Renal pelvis (tissue), 1 donor: ENCODE measurements at regions not wholly inside any gene's neighbourhood (a gene's known extent, or its start where the extent isn't known, plus 50 kb on each side); places are given as distances from the start of the nearest gene placed in this dataset.

Source experiments
- DNase-seq: peaks from one replicate; pipeline ENCODE4 v3.0.0-alpha.2; 2013

DNA sequence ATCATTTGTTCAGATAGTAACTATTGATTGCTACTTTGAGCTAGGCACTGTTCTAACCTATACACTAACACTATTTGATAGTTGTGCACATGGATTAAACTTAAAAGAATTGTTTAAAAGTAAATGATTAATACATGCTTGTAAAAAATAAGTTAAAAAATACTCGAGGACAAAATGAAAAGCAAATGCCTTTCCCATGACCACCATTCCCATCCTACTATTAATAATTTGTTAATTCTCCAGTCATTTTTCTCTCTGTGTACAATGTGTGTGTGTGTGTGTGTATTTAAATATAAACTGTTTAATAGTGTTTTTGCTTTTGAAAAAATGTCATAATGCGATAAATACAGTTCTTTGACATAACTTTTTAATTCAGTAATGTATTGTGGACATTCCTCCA is 78.7 kb upstream of the KCNMB2 start:
- DNase-seq, result no peak

DNA sequence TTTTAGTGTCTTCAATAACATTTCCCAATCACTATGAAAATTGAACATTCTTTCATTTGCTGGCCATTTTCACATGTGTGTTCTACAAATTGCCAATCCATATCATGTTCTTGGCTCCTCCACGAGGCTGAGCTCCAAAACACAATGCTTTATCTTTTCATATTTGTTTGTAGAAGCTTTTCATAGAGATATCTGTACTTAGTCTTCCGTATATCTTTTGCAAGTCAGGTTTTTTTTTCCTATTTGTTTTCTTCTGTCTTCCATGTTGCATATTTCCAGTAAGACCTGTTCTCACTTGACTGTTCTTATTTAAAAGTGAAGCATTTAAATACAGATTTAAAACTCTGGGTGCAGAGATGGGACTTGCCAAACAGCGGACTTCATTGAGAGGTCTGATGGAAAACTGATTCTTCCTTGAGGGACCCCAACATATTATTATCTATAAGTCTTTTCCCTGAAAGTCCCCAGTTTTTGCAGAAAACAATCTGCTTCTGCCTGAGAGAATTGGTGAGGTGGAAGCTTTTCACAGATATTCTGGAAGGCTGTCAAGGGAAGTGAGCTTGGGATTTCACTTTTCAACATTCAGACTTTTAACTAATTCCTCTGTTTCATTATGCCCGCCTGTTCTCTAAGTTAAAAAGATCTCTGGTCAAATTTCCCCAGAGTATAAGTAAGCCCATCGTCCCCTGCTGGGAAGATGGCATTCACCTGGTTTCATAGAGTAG is 77.8 kb upstream of the KCNMB2 start:
- no peak for DNase-seq

DNA sequence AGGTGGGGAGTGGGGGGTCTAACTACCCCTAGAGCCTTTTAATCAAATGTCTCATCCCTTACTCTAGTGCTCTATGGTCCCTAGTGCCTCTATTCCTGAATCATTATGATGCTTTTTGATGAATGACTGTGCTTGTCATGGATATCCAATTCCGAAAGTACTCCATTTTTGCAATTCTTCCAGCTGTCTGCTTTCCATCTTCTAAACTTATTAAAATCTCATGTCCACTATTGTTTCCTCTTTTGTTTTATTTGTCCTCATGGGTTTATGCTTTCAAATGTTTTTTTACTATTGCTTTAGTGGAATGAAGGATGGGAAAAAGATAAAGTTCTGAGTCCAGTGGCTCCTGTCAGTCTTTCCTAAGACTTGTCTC is 77.2 kb upstream of the KCNMB2 start:
- DNase-seq, result no peak

DNA sequence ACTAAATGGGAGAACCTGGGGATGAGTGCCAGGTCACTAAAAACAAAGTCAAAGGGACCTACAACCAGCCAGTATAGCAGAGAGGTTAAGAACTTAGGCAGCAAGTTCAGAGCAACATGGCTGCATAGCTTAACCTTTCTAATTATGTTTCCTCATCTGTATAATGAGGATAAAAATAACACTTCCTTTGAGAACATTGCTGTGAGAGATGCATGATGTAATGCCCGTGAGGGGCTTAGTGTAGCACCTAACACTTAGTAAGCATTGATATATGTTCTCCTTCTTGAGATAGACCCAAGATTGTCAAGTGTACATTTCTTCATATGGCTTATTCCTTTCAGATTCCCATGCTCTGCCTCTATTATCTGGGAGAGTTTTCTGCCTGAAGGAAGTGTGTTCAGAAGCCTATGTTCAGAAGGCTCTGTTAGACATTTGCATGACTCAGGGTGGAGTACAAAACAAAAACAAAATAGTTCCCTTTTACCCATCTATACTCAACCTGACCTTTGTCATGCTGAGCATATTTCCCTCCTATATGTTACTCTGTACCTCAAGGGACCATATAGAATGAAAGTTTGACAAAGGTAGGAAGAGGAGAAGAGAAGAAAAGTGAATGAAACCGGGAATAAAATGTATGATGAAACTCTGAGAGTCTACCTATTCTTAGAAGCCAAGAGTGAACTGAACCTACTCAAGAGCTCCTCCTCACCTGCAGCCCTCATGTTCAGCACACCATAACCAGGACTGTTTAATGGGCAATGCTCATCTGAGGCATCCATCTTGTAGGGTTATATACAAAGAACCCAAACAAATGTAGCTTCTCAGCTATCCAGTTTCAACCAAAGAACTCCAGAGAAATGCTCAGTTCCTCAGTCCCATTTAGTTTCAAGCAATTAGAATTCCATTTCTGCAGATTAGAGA is 70.7 kb upstream of the KCNMB2 start:
- no peak for DNase-seq

DNA sequence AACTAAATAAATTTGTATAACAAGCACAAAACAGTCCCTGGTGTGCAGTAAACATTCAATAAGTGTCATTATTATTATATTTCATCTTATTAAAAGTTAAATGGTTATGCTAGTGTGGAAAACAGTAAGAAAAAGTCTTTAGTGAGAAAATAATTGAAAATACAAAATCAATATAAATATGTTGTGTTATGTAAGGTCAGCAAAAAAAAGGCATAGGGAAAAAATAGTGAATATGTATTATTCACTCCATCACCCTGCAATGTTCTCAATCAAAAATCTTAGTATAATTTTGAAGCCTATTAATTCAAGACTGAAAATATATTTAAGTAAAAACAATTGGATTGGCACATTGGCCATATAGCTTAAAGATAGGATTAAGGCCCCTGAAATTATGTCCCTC is 63.3 kb upstream of the KCNMB2 start:
- DNase-seq, result no peak

DNA sequence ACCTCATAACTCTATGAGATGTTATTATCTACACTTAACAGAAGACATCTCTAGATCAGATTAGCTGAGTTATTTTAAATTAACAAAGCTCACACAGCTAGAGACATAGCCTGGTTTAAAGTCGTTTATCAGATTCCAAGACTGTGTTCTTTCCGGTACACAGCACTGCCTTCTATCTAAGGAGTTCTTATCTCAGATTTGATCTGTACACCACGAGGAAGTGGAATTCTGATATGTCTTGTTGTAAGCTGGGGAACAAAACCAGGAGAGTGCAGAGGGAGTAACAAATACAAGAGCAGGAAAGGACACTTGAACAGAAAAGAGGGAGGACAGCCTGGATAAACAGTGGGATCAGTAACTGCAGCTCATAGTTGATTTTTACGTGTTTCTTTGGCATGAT is 61.7 kb upstream of the KCNMB2 start:
- DNase-seq, result no peak

DNA sequence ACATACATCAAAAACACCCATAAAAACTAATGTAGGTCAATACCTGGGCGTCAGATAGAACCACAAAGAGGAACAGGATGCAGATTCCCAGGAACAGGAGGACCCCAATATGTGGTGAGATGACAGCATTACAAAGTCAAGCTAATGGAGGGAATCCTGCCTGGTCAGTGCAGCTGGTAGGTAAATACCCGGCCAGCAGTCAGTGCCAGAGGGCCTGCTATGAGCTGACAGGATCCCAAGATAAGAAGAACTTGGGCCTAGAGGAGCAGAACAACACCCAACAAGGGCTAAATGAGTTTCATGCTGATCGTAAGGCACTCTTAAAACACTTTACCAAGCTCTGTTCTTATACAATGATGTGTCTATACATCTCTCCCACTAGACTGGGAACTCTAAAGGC is 61.2 kb upstream of the KCNMB2 start:
- no peak for DNase-seq

DNA sequence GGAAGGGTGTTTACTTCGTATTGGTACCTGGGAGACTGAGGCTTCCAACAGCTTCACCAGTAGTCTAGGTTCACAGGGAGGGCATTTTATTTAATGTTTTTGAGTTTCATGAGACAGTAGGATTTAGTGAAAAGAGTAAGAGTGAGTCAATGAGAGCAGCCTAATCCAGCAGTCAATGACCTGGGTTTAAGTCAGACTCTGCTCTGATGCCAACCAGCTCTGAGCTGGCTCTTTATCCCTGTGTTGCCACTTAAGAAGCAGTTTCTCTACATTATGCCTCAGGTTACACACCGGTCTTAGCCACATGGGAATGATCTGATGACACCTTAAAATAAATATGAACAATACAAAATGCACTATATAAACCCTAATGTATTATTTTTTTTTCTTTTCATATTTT is 59.4 kb upstream of the KCNMB2 start:
- no peak for DNase-seq

DNA sequence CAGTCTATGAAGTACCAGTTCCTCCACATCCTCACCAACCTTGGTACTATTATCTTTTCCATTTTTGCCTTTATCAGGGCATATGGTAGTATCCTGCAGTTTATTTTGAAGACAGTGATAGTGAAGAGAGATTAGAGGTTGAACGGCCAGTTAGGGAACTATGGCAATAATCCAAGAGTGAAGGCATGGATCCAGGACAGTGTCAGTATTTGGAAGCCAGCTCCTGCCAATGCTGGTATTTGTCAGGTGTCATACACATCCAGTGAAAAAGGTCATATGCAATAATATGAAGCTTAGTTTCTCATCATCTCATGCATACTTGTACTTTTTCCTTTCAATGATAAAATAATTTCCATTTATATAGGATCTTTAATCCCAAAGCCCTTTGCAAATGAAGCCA is 56.8 kb upstream of the KCNMB2 start:
- DNase-seq, result no peak

DNA sequence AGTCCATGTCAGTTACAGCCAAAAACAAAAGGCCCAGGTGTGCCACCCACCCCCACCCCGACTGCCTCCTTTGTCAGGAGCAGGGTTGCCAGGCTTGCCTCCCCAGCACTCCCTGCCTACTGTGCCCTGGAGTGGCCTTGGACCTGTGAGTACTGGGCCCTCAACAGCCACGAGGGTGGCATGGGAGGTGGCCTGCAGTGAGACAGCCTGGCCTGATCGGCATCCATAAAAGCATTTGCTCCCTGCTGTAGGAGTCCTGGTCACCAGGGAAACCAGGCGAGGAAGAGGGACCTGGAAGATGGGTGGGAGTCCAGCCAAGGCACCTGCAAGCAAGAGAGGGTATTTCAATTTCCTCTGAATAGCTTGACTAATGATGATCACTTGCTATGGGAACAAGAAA is 56.4 kb upstream of the KCNMB2 start:
- no peak for DNase-seq

DNA sequence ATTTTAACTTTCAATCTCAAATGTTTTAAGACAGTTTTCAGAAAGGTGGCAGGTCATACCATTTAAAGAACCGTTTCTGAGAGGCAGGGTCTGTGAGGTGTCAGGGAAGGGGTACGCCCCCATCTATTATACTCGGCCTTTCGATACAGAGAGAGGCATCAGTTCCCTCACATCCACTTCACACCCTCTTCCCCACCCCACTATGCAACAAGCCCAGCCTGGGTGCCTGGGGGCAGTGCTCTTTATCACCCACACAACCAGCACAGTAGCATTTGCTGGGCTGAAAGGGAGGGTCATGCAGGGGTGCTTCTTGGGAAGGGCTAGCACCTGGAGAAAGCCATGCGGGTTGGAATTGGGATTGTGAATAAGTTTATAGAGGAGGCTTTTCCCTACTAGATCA is 56.0 kb upstream of the KCNMB2 start:
- no peak for DNase-seq

DNA sequence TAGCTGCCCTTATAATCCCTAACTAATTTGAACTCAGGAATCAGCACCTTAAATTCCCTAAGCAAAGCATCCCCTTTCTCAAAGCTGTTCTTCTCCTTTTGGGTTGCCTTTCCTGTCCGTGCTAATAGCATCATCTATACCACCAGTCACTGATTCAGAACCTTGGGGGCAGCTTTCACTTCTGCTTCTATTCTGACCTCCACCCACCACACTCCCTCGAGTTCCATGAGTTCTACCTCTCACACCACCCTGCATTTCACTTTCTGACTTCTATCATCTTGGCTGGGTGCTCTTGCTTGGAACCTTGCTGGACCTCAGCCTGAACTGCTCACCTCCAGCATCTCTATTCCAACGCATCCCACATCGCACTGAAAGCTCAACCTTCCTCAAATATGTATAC is 55.4 kb upstream of the KCNMB2 start:
- DNase-seq, result no peak

DNA sequence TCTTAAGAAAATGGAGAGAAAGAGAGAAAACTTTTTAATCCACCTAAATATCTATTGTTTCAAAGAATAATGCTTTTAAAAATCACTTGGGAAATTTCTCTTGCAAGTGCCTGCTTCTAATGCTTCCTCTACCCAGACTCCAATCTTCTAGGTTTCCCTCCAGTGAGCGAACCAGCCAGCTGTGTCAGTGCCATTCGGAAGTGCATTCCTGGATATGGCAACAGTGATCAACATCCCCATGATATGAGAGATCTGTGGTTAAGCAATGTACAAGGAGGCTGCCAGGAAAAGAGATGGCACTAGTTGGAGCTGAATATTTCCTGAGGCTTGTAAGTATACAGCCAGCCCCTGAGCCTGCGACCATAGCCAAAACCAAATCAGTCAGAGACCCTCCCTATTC is 53.3 kb upstream of the KCNMB2 start:
- peak; percentile 48 for DNase-seq

DNA sequence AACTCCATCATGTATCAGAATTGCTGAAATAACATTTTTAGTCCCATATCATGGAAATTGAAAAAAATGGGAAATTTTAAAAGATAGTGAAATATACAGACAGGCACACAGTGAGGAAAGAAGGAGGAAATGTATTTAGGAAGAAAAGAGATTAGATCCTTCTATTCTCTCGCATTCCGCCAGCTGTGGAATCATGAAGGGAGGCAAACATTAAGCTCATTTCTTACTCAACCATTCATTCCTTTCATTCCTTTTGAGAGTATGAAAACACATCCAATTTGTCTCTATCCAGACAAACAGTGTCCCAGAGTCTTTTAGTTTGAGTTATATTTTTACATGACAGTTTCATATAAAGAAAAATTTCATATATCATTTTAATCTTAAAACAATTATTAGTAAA is 52.5 kb upstream of the KCNMB2 start:
- no peak for DNase-seq

DNA sequence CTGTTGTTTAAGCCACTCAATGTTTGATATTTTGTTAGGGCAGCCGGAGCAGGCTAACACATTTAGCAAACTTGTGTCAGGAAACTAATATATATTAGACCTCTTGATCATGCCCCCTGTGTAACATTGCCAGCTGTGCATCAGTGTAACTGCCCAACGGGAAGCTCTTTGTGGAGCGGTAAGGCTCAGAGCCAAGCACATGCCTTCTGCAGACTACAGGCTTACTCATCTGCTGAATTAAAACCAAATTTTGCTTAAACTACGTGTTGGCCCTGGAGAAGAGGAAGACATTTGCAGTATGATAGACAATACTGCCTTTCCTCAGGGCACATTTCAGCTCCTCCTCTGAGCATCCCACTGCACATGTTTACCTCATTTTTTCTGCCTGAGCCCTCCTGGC is 50.5 kb upstream of the KCNMB2 start:
- no peak for DNase-seq
